Adipocyte (in vitro differentiated cells): ENCODE measurements at regions not wholly inside any gene's neighbourhood (a gene's known extent, or its start where the extent isn't known, plus 50 kb on each side); places are given as distances from the start of the nearest gene placed in this dataset.

Source experiments
- DNase-seq: peaks from one replicate; pipeline ENCODE4 v3.0.0-alpha.2; 2015; ENCODE audit warnings: low read depth
- H3K27me3 ChIP-seq: replicated peaks from 2 replicates; pipeline ENCODE4 v1.7.0; 2013; ENCODE audit warnings: mild to moderate bottlenecking, low read length, moderate library complexity; ENCODE audit not compliant: control insufficient read depth, insufficient read depth
- H3K36me3 ChIP-seq: 2 replicates; pipeline ENCODE4 v1.7.0; 2013; ENCODE audit warnings: low read length, mild to moderate bottlenecking, moderate library complexity; ENCODE audit not compliant: control insufficient read depth, insufficient read depth, severe bottlenecking
- H3K4me1 ChIP-seq: 2 replicates; pipeline ENCODE4 v1.7.0; 2013; ENCODE audit warnings: mild to moderate bottlenecking, low read length, moderate library complexity; ENCODE audit not compliant: control insufficient read depth, insufficient read depth
- H3K4me3 ChIP-seq: 2 replicates; pipeline ENCODE4 v1.7.0; 2013; ENCODE audit warnings: mild to moderate bottlenecking, low read length, moderate library complexity
- H3K9ac ChIP-seq: 2 replicates; pipeline ENCODE4 v1.7.0; 2013; ENCODE audit warnings: mild to moderate bottlenecking, low read length, moderate library complexity
- H3K9me3 ChIP-seq: 2 replicates; pipeline ENCODE4 v1.7.0; 2013; ENCODE audit warnings: mild to moderate bottlenecking, low read length, moderate library complexity; ENCODE audit not compliant: control insufficient read depth

- H3K36me3 ChIP-seq = no peaks in the 10 kb centered on the region
- H3K4me1 ChIP-seq = peaks cover 9% of the 10 kb centered on the region
- no peak for DNase-seq
- no peaks in the 10 kb centered on the region for H3K27me3 ChIP-seq
- no peak overlapping the region for H3K9ac ChIP-seq
- no peaks in the 10 kb centered on the region for H3K9me3 ChIP-seq
- H3K4me3 ChIP-seq = no peak overlapping the region
These were observed 56.8 kb upstream of the FOXG1 start for GRCh38 chr14:28709571-28710305.
